ENCODE measurements at regions not wholly inside any gene's neighbourhood (a gene's known extent, or its start where the extent isn't known, plus 50 kb on each side); places are given as distances from the start of the nearest gene placed in this dataset.

GRCh38 chr2:14223576-14223975 lies 408.9 kb upstream of the LRATD1 start (continued):
- TF ChIP-seq, protein P1, sequence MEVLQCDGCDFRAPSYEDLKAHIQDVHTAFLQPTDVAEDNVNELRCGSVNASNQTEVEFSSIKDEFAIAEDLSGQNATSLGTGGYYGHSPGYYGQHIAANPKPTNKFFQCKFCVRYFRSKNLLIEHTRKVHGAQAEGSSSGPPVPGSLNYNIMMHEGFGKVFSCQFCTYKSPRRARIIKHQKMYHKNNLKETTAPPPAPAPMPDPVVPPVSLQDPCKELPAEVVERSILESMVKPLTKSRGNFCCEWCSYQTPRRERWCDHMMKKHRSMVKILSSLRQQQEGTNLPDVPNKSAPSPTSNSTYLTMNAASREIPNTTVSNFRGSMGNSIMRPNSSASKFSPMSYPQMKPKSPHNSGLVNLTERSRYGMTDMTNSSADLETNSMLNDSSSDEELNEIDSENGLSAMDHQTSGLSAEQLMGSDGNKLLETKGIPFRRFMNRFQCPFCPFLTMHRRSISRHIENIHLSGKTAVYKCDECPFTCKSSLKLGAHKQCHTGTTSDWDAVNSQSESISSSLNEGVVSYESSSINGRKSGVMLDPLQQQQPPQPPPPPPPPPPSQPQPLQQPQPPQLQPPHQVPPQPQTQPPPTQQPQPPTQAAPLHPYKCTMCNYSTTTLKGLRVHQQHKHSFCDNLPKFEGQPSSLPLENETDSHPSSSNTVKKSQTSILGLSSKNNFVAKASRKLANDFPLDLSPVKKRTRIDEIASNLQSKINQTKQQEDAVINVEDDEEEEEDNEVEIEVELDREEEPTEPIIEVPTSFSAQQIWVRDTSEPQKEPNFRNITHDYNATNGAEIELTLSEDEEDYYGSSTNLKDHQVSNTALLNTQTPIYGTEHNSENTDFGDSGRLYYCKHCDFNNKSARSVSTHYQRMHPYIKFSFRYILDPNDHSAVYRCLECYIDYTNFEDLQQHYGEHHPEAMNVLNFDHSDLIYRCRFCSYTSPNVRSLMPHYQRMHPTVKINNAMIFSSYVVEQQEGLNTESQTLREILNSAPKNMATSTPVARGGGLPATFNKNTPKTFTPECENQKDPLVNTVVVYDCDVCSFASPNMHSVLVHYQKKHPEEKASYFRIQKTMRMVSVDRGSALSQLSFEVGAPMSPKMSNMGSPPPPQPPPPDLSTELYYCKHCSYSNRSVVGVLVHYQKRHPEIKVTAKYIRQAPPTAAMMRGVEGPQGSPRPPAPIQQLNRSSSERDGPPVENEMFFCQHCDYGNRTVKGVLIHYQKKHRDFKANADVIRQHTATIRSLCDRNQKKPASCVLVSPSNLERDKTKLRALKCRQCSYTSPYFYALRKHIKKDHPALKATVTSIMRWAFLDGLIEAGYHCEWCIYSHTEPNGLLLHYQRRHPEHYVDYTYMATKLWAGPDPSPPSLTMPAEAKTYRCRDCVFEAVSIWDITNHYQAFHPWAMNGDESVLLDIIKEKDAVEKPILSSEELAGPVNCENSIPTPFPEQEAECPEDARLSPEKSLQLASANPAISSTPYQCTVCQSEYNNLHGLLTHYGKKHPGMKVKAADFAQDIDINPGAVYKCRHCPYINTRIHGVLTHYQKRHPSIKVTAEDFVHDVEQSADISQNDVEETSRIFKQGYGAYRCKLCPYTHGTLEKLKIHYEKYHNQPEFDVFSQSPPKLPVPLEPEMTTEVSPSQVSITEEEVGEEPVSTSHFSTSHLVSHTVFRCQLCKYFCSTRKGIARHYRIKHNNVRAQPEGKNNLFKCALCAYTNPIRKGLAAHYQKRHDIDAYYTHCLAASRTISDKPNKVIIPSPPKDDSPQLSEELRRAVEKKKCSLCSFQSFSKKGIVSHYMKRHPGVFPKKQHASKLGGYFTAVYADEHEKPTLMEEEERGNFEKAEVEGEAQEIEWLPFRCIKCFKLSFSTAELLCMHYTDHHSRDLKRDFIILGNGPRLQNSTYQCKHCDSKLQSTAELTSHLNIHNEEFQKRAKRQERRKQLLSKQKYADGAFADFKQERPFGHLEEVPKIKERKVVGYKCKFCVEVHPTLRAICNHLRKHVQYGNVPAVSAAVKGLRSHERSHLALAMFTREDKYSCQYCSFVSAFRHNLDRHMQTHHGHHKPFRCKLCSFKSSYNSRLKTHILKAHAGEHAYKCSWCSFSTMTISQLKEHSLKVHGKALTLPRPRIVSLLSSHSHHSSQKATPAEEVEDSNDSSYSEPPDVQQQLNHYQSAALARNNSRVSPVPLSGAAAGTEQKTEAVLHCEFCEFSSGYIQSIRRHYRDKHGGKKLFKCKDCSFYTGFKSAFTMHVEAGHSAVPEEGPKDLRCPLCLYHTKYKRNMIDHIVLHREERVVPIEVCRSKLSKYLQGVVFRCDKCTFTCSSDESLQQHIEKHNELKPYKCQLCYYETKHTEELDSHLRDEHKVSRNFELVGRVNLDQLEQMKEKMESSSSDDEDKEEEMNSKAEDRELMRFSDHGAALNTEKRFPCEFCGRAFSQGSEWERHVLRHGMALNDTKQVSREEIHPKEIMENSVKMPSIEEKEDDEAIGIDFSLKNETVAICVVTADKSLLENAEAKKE (CRISPR knock-in tag; IDR thresholded peaks at IDR 0.05): no peak
- no peak for TF ChIP-seq STAT1 (IDR thresholded peaks at IDR 0.05; ENCODE audit: unreplicated experiment)
- TF ChIP-seq POLR2AphosphoS5 (IDR thresholded peaks at IDR 0.05; ENCODE audit: low read depth): no peak

DNA sequence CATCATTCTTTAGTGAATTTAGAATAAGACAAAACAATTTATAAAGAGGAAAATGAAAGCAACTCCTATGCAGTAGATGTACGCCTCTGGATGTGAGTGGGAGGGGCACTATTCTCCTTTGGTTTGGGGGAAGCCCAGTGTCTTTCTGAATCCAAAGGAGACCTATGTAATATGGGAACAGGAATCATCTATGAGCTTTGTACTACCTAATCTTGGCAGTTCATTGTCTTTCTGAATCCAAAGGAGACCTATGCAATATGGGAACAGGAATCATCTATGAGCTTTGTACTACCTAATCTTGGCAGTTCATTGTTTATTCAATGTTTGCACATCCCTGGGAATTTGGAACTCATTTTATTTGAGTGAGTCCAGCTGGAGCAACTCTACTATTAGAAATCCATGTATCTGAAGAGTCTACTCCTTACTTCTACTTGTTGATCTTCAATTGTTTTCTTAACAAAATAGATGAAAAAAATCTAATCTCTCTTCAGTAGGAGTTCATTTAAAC lies 401.1 kb upstream of the LRATD1 start:
- Histone ChIP-seq H2AFZ (no peak overlapping the region), H3K4me3 (no peak overlapping the region; the same call in 1 of the 2 replicates), H3K79me2 (replicated peaks; ENCODE audit: insufficient read depth) (no peaks in the 10 kb centered on the region), H3K4me2 (peak overlapping the region; percentile 44), H3K27ac (ENCODE audit: low read depth) (peak overlapping the region; percentile 41; the same call in 1 of the 2 replicates), H3K27me3 (ENCODE audit: insufficient read depth) (no peaks in the 10 kb centered on the region), H3K4me1 (ENCODE audit: insufficient read depth) (peaks cover 37% of the 10 kb centered on the region), H4K20me1 (replicated peaks; ENCODE audit: insufficient read depth) (no peaks in the 10 kb centered on the region), H3K36me3 (ENCODE audit: insufficient read depth) (no peaks in the 10 kb centered on the region), H3K9me2 (ENCODE audit: insufficient read depth) (peaks cover 7% of the 10 kb centered on the region; the same call in 1 of the 2 replicates), H3F3A (replicated peaks; ENCODE audit: low read depth) (no peaks in the 10 kb centered on the region)
- no peak for DNase-seq (ENCODE audit: low spot score)
- H3K27me3 Mint-ChIP-seq (ENCODE audit: insufficient read depth, low read depth, poor library complexity): peaks cover 6% of the 10 kb centered on the region
- peaks cover 24% of the 10 kb centered on the region for H3K36me3 Mint-ChIP-seq (ENCODE audit: low read depth)
- peaks cover 17% of the 10 kb centered on the region; the same call in 2 of the 3 replicates for H3K9me3 Mint-ChIP-seq
- TF ChIP-seq EZH2 (IDR thresholded peaks at IDR 0.05; ENCODE audit: low read depth, unreplicated experiment): no peak
- no peak for TF ChIP-seq NANOG (IDR thresholded peaks at IDR 0.05; ENCODE audit: borderline replicate concordance)
- TF ChIP-seq ZNF331 (CRISPR knock-in tag; IDR thresholded peaks at IDR 0.05; ENCODE audit: low read depth): no peak
- no peak for TF ChIP-seq CREB1 (CRISPR knock-in tag; IDR thresholded peaks at IDR 0.05; ENCODE audit: low read depth)
- no peak for TF ChIP-seq JUNB (IDR thresholded peaks at IDR 0.05; ENCODE audit: unreplicated experiment)
- no peak for TF ChIP-seq REST (IDR thresholded peaks at IDR 0.05; ENCODE audit: unreplicated experiment)
- no peak for TF ChIP-seq ZNF114 (CRISPR knock-in tag; IDR thresholded peaks at IDR 0.05)
- ATAC-seq: no peak
- H3K4me1 Mint-ChIP-seq: peaks cover 29% of the 10 kb centered on the region
- H3K4me3 Mint-ChIP-seq: peak overlapping the region; percentile 14; the same call in 2 of the 3 replicates
- H3K27ac Mint-ChIP-seq: no peak overlapping the region
